ENCODE measurements at regions not wholly inside any gene's neighbourhood (a gene's known extent, or its start where the extent isn't known, plus 50 kb on each side); places are given as distances from the start of the nearest gene placed in this dataset.
"Not testable (repeated sequence)": the region's sequence is repeated elsewhere in the genome, so short reads cannot be mapped to it uniquely, and the experiment has no call there.

DNA sequence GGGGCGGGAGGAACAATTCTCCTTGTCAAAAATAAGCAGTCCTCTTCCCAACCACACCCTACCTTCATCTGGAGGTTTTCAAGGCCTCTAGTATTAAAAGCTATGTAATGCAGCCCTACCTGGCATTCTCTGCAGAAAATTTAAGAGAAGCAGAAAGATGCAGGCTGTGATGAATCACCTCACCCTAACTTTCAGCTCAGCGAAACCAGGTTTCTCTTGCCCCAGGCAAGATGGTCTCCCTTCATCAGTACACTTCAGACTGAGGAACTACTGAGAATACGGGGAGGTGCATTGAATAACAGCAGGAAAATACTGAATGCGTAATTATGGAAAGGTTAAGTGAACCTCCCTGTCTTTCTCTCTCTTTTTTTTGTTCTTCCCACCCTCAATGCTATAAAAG lies 437.6 kb upstream of the KLF12 start:
- no peak for DNase-seq (ENCODE audit: low read depth)

DNA sequence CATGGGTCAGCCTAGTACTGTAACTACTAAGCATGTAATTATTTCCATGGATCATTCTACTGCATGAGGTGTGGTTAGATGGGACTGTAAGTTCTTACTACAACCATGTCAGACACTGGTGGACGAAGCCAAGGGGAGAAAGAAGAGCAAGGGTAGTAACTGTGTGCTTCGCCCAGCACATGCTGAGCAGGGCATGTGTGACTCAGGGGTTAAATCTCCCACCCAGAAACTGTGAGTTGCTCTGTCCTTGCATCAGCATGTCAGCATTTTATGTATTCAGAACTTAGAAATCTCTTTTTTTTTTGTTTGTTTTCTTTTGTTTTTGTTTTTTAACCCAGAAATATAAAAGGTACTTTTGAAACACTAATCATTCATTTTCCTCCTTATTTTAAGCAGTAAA lies 436.6 kb upstream of the KLF12 start:
- DNase-seq (ENCODE audit: low read depth) = no peak

DNA sequence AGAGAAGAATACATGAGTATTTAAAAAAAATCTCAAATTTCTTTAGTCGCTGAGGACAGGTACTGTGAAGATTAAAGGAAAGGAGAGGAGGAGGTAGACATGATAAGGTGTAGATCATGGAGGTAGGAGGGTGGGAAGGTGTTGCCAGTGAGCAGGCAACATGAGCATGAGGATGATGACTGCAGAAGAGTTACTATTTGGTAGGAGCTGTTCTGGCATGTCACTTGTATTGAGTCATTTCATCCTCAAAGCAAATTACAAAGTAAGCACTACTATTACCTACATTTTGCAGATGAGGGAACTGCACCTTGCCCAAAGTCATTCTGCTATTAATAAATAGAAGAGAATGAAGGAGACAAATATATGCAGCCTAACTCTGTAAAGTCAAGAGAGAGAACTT lies 435.8 kb upstream of the KLF12 start:
- no peak for DNase-seq (ENCODE audit: low read depth)

DNA sequence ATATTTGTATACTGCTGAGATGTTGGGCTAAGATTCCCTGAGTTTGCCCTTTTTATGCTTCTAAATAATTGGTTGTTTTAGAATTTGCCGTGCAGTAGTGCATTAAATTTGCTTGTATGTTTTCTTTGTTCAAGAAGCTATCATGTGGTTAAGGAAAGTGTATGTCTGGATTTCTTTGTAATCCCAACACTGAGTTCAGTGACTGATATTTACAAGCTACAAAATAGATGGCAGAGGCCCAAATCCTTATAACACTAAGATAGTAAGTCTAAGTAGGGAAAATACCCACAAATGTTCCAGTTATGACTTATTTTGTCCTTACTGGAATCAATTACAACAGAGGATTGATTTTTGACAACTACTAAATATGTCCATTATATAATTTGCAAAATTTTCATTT lies 435.0 kb upstream of the KLF12 start:
- no peak for DNase-seq (ENCODE audit: low read depth)

DNA sequence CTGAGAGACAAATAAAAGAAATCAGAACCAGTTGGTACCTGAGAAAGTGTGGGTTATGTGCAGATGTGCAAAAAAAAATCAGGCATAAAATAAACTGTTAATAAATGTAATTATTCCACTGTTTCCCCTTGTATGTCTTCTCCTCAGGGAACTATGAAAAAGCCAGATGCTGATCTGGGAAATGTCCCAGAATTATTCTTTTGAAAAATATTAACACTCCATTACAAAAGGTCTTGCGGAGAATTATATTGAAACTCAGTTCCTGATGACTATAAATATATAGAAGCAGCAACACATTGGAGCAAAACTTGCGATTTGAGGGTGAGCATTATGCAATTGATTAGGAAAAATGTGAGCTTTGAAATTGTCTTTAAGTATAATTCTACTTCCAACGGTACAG lies 433.3 kb upstream of the KLF12 start:
- DNase-seq (ENCODE audit: low read depth) = no peak

DNA sequence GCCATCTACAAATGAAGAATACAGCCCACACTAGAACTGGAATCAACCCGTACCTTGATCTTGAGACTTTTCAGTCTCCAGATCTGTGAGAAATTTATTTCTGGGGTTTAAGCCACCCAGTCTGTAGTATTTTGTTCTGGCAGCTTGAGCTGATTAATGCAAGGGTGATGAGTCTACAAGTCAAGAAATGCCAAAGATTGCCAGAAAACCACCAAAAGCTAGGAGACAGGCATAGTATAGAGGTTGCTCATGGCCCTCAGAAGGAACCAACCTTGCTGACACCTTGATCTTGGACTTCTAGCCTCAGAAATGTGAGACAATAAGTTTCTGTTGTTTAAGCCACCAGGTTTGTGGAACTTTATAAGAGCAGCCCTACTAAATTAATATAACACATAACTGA lies 428.2 kb upstream of the KLF12 start:
- DNase-seq (ENCODE audit: low read depth) = no peak

DNA sequence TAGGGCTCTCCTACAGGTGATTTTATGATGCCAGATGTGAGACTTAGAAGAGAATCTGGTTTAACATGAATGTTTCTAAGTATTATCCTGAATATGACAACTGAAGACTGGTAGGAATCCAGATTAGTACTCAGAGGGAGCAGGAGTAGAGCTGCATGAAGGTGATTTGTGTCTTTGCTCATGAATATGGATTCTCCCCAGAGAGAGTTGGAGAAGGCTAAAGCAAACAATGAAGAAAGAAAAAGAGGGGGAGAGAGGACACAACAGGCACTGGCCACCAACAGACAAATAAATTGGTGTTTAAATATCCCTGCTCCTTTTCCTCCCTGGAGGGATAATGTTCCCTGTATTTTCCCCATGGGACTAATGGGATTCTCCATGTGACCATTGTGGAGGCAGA lies 427.0 kb upstream of the KLF12 start:
- no peak for DNase-seq (ENCODE audit: low read depth)

DNA sequence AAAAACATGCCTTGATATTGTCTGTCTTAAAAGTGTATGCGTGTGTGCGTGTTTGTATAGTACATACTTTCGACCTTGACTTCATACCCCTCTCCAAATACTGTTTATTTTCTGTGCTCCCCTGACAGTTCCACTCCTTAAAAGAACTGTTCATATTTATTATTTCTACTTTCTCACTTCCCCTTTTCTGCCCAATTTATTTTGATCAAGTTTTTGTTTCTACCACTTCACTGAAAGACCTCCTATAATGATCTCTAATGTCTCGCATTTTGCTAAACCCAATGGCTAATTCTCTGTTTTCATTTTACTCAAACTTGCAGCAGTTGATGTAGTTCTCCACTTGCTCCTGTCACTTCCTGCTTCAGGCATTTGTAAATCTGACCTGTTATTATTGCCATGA lies 426.1 kb upstream of the KLF12 start:
- no peak for DNase-seq (ENCODE audit: low read depth)

DNA sequence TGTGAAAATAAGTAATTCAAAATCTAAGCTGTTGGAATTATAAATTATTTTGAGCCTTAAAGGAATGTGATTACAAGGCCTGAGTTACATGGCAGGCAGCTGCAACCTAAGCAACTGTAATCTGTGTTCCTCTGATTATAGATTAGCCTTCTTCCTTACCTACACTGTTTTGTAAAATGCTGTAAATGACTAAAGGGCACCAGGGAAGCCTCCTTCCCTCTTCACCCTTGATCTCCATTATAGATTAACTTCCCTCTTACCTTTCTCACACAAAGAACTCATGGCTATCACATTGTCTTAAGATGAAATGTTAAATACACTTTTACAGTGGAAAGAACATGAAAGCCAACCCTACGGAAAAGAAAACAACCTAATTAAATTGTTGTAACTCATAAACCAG lies 423.7 kb upstream of the KLF12 start:
- no peak for DNase-seq (ENCODE audit: low read depth)

DNA sequence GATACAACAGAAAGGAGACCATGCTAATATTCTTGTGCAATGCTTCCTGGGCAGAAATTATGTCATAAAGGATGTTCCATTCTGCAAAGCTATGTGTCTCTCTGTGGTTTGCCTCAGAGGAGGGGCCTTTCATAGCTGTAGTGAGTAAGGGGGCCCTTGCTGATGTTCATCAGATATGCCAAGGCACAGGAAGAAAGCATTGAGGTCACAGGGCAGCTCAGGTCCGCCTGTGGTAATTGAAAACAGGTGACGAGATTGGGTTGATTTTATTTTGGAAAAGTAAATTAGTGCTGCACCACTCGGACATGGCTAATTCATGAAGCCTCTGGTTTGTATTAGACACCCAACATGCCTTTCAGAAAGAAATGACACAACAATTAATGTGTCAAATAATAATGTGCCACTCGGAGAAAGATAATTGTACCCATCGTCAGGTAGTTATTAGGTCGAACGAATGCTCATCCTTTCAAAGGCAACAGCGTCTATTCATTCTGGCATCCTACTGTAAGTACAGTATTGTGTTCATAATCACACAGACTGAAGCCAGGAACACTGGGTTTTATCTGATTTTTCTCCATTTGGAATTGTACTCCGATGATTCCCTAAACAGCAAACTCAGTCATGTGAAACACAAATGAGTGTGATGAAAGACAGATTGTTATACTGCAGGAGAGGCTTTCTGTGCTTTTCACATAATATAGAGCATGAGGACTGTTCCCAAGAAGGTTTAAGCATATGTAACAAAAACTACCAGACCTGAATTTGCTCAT lies 421.6 kb upstream of the KLF12 start:
- DNase-seq (ENCODE audit: low read depth) = no peak

DNA sequence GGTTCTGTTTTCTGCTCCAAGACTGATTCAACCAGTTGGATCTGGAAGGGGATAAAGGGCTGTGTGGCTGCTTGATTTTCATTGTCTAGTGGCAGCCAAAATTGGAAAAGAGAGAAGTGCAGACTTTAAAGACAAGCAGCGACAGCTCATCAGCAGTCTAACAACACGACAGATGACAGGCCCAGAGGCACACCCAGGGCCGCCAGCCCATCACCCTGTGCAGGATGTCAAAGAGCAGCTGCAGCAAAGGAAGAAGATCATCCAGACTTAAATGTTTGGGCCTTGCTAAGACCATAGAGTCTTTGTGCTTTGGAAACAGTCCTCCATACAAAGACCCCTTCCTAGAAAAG lies 421.0 kb upstream of the KLF12 start:
- no peak for DNase-seq (ENCODE audit: low read depth)

DNA sequence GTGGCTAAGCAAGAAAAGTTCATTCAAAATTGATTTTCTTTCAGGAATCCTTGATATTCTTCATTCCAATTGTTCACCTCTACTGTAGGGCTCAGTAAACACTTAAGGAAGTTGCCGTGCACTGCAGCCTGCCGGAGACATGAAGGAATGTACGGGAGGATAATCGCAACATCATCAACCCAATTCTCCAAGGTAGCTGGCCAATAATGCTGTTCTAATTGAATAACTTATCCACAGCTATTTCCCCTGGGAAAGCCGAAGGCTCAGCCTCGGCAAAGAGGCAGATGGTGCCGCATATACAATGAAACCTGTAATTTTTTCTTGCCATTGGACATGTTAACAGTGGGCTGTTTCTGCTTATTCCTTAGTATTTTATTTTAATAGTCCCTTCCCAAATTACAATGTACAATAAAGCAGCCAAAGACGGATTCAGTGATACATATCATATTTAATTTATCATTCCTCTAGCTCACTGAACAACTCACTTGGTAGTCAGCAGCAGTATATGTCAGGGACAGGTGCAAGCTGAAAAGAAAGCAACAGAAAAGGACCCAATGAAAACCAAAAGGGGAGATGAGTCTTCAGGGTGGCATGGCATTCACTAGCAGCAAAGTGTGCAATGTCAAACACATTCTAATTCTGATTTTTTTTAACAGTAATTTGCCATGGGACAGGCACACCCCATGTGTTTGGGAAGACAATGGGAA lies 420.5 kb upstream of the KLF12 start:
- no peak for DNase-seq (ENCODE audit: low read depth)

DNA sequence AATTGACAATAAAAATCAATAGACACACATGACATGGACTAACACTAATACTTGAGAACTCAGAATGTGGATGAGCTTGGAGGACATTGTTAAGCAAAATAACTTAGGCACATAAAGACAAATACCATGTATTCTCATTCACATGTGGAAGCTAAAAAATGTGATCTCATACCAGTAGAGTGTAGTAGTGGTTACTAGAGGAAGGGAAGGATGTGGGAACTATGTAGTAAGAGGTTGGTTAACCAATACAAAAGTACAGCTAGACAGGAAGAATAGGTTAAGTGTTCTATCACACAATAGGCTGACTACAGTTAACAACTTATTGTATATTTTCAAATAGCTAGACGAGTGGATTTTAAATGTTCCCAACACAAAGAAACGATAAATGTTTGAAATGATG lies 415.8 kb upstream of the KLF12 start:
- no peak for DNase-seq (ENCODE audit: low read depth)

DNA sequence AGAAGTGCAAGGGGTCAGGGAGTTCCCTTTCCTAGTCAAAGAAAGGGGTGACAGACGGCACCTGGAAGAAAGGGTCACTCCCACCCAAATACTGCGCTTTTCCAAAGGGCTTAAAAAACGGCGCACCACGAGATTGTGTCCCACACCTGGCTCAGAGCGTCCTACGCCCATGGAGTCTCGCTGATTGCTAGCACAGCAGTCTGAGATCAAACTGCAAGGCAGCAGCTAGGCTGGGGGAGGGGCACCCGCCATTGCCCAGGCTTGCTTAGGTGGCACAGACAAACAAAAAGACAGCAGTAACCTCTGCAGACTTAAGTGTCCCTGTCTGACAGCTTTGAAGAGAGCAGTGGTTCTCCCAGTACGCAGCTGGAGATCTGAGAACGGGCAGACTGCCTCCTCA lies 402.4 kb upstream of the KLF12 start:
- DNase-seq (ENCODE audit: low read depth) = not testable (repeated sequence)

DNA sequence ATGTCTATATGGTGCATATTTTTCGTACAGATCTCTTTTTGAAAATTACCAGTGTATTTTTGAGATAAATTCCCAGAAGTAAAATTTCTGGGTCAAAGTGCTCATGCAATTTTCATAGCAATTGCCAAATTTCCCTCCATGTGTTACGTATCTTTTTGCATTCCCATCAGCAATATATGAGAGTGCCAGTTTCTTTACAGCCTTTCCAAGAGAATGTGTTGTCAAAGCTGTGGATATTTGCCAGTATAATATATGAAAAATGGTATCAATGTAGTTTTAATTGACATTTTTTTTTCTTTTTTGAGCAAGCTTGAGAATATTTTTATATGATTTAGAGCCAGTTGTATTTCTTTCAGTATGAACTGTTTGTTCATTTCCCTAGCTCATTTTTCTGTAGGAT lies 399.0 kb upstream of the KLF12 start:
- no peak for DNase-seq (ENCODE audit: low read depth)

DNA sequence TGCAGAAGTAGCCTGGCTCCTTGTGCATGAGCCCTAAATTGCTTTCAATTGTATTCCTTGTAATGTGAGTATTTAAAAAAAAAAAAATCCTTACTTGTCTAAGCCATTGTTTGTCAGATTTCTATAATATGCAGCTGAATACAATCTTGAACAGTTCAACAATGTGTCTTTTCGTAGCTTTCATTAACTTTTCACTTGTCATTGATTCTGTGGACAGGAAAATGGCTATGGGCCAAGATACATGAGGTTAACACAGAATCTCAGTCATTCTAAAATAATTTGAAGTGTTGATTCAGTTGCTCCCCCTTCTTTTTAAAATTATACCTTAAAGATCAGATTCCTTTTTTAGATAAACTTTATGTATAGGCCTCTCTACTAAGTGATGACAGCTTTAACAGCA lies 395.8 kb upstream of the KLF12 start:
- DNase-seq (ENCODE audit: low read depth) = no peak

DNA sequence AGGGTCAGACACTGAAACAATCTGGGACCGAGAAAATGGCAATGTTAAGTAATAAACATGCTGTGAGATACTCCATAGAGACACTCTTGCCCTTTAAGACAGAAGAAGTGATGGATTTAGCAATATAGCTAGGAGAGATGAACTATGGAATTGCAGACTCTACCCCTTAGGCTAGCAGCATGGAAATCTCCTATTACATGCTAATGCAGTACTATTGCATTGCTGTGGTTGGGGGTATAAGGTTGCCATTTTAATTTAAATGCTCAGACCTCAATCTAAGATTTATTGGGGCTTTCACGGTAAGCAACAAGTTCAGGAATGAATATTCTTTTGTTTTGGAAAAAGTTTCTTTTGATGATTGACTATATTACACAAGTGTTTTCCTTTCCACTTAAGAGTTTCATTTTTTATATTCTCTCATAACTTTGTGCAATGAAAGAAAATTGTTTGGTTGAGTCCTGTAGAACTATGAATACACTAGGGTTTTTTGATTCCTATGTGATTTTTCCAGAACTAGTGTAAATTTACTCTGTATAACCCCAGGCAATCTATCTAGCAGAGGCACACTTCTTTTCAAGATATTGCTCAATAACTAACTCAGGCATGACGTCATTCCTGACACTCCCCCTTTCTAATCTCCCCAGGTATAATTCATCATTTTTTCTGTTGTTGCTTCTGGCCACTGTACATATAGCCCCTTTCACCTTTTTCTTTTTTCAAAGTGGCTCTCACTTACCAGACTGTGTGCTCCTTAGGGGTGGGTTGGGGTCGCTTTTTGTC lies 394.7 kb upstream of the KLF12 start:
- DNase-seq (ENCODE audit: low read depth) = no peak

DNA sequence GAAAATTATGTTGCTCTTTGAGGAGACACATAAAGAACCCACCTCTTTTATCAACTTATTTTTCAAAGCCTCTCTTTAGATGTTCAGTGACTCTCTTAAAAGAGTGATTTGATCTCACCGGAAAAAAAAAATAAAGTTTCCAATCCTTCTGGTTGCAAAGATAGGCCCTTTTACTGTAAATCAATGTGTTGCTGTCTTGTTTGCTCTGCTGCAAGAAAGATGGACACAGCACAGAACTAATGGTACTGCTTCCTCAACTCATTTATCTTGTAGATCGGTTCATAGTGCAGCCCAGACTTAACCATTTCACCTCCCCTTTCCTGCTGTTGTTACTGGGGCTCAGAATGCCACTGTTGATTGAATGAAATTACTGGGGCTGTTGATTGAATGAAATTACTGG lies 388.9 kb upstream of the KLF12 start:
- DNase-seq (ENCODE audit: low read depth) = no peak

DNA sequence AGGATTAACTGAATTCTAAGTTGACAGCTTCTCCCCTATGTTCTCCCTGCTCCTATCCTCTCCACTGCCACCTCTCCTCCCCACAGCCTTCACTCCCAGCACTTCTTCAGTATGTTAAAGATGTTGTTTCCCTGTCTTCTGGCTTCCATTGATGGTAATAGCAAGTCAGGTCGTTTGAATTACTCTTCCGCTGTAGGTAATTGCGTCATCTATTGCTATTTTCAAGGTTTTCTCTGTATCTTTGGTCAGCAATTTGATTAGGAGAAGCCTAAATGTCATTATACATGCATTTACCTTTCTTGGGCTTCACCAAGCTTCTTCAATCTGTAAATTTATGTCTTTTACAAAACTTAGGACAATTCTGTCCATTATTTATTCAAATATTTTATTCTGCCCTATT lies 377.3 kb upstream of the KLF12 start:
- DNase-seq (ENCODE audit: low read depth) = no peak

DNA sequence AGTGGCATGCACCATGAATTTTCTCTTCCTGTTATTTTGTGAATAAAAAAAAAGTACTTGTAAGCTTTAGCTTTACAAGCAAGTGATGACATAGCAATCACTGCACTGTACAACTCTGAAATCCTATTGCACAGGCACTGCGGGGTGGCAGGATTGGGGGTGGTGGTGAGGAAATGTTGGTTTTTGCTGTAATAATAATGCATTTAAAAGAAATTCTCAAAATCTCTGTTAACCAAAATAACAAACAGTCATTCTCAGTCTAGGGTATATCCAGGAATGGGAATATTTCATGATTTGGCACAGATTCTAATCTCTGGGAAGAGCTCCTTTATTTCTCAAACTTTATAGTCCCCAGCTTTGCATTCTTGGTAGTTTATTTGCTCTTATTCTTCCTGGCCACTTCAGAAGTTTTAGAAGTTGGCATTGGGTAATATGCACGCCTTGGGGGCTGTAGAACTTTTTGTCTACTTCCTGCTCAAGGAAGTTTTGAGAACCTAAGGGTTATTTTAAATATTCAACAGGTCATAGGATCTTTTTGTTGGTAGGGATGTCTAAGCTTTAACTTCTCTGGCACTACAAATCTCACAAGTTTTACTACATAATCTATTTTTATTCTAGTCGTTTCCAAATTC lies 353.0 kb upstream of the KLF12 start:
- DNase-seq (ENCODE audit: low read depth) = no peak

DNA sequence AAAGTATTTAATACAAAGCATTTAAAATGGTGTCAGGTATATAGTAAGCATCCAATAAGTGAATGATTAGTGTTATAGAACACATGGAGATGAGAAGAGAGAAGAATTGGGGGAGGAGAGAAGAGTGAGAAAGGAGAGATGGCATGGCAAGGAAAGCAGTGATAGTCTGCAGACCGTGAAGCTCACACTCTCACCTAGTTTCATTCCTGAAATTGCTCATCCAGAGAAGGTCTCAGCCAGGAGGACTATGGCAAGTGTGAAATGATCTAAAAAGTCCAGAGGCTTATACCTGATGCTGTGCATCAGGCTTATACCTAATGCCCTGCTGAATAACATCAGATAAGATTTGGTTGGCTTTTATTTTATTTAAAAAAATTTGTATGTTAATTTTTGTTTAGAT lies 351.6 kb upstream of the KLF12 start:
- DNase-seq (ENCODE audit: low read depth) = no peak

DNA sequence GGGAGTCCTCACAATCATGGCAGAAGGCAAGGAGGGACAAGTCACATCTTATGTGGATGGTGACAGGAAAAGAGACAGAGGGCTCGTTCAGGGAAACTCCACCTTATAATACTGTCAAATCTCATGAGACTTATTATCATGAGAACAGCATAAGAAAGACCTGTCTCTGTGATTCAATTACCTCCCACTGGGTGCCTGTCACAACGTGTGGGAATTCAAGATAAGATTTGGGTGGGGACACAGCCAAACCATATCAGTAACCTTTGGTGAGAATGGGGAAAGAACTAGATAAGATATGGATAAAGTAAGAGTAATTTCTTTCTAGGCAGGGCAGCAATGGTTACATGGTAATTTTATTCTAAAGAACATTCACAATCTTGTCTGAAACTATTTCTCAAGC lies 344.9 kb upstream of the KLF12 start:
- DNase-seq (ENCODE audit: low read depth) = no peak

DNA sequence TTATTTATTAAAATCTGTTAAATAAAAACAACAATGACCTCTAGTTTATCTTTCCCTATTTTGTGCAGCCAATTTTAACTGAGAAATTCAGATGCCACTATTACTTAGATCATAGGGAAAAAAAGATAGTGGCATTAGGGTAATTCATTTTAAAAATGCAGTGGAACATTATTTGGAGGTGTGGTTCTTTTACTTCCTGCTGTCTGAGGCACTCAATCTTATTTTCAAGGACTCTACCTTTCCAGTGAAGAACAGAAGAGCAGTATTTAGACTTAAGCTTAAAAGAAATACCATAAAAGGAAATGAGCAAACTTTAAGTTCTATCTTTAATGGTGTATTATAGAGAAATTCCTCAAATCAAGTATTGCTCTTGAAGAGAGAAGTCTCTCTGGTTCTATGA lies 342.6 kb upstream of the KLF12 start:
- no peak for DNase-seq (ENCODE audit: low read depth)
